Stimulated activated CD4-positive, alpha-beta T cell treated with anti-CD3 and anti-CD28 coated beads, Interleukin-1b, Interleukin-23, amount 100 ng/mL, for 24 hours (primary cell): ENCODE measurements at regions not wholly inside any gene's neighbourhood (a gene's known extent, or its start where the extent isn't known, plus 50 kb on each side); places are given as distances from the start of the nearest gene placed in this dataset.

ENCODE experiments used
- DNase-seq, 4 experiments: peaks; one replicate each; pipeline ENCODE4 v3.0.0-alpha.2; 2020; ENCODE audit warnings: low read depth in 4 of 4, low spot score in 1 of 4

GRCh38 chr1:229760478-229760996 lies 134.5 kb downstream of the URB2 start:
- no peak for DNase-seq

- DNase-seq, result no peak
Observed at GRCh38 chr1:229762891-229763290, 136.8 kb downstream of the URB2 start.

GRCh38 chr1:229768232-229768631 lies 142.2 kb downstream of the URB2 start:
- no peak for DNase-seq

- DNase-seq, result no peak
Observed at GRCh38 chr1:229769006-229769405, 143.0 kb downstream of the URB2 start.

- no peak for DNase-seq
Observed at GRCh38 chr1:229769809-229770208, 143.8 kb downstream of the URB2 start.

- no peak for DNase-seq
Observed at GRCh38 chr1:229778794-229779193, 152.7 kb downstream of the URB2 start.

- DNase-seq, result no peak
Observed at GRCh38 chr1:229781453-229781852, 155.4 kb downstream of the URB2 start.

- no peak for DNase-seq
Observed at GRCh38 chr1:229782469-229782868, 156.4 kb downstream of the URB2 start.

GRCh38 chr1:229784834-229785233 lies 158.8 kb downstream of the URB2 start:
- no peak for DNase-seq

- DNase-seq, result no peak
Observed at GRCh38 chr1:229786974-229787610, 161.0 kb downstream of the URB2 start.

GRCh38 chr1:229788004-229788403 lies 162.0 kb downstream of the URB2 start:
- no peak for DNase-seq

GRCh38 chr1:229792012-229792975 lies 166.2 kb downstream of the URB2 start:
- no peak for DNase-seq

- no peak for DNase-seq
Observed at GRCh38 chr1:229793488-229793887, 167.4 kb downstream of the URB2 start.

- DNase-seq, result no peak
Observed at GRCh38 chr1:229798558-229798957, 172.5 kb downstream of the URB2 start.

- no peak for DNase-seq
Observed at GRCh38 chr1:229803626-229804217, 177.7 kb downstream of the URB2 start.

- no peak for DNase-seq
Observed at GRCh38 chr1:229808272-229808671, 182.2 kb downstream of the URB2 start.

- DNase-seq, result no peak
Observed at GRCh38 chr1:229810140-229810539, 184.1 kb downstream of the URB2 start.

GRCh38 chr1:229810961-229811360 lies 184.9 kb downstream of the URB2 start:
- DNase-seq, result no peak

GRCh38 chr1:229812148-229812547 lies 186.1 kb downstream of the URB2 start:
- no peak for DNase-seq

- DNase-seq, result no peak
Observed at GRCh38 chr1:229812693-229813092, 186.6 kb downstream of the URB2 start.

GRCh38 chr1:229815076-229815475 lies 189.0 kb downstream of the URB2 start:
- DNase-seq, result no peak

- no peak for DNase-seq
Observed at GRCh38 chr1:229815961-229816360, 189.9 kb downstream of the URB2 start.
